Endothelial cell of umbilical vein (primary cell): ENCODE measurements at regions not wholly inside any gene's neighbourhood (a gene's known extent, or its start where the extent isn't known, plus 50 kb on each side); places are given as distances from the start of the nearest gene placed in this dataset.

Experiments
- BruUV-seq: library from RNA; stranded (reverse); fragments of 400-500 nt; replicated peaks from 2 replicates; lab custom pipeline; 2021; lab: Mats Ljungman, UMichigan
- CTCF ChIA-PET: fragments of 300-600, 350-600 bp; sonication (Branson Sonifier 250); formaldehyde crosslinking; loops from one replicate; lab custom pipeline; 2021; ENCODE audit warnings: antibody characterized with exemption, inconsistent platforms; lab: Charles Lee
- POLR2A ChIA-PET: fragments of 300-600, 350-600 bp; sonication (Branson Sonifier 250); formaldehyde crosslinking; loops from one replicate; lab custom pipeline; 2021; ENCODE audit warnings: antibody characterized with exemption, inconsistent platforms; lab: Charles Lee
- DNase-seq: peaks from one replicate; pipeline ENCODE4 v3.0.0-alpha.2; 2011; ENCODE audit warnings: low read depth, low spot score
- FAIRE-seq: peaks from 2 replicates; lab custom pipeline; 2011; peaks lifted over from hg19 to GRCh38; lab: Jason Lieb, UNC
- H2AFZ ChIP-seq: 2 replicates; pipeline ENCODE4 v1.6.0; 2012; ENCODE audit warnings: low read depth, low read length, control low read depth, inconsistent platforms
- H3K27ac ChIP-seq: 2 replicates; pipeline ENCODE4 v1.5.1; 2011; ENCODE audit warnings: low read depth, mild to moderate bottlenecking, control low read depth, low read length, moderate library complexity; ENCODE audit not compliant: insufficient read depth
- H3K27me3 ChIP-seq, 2 experiments: 2 replicates each; pipeline versions ENCODE4 v1.6.0 to v1.6.1; 2011; ENCODE audit warnings: low read length in 2 of 2, mixed read lengths in 1 of 2; ENCODE audit not compliant: control insufficient read depth in 2 of 2, insufficient read depth in 2 of 2
- H3K36me3 ChIP-seq, 2 experiments: 2 replicates in 1 of 2; 3 replicates in 1 of 2; pipeline ENCODE4 v1.5.1; 2011; ENCODE audit warnings: low read length in 2 of 2, mild to moderate bottlenecking in 1 of 2, moderate library complexity in 1 of 2; ENCODE audit not compliant: control insufficient read depth in 2 of 2, insufficient read depth in 2 of 2; ENCODE audit errors: extremely low read depth in 1 of 2
- H3K4me1 ChIP-seq: 3 replicates; pipeline ENCODE4 v1.5.1; 2011; ENCODE audit warnings: mild to moderate bottlenecking, low read length; ENCODE audit not compliant: control insufficient read depth, insufficient read depth; ENCODE audit errors: extremely low read depth
- H3K4me2 ChIP-seq: 2 replicates; pipeline ENCODE4 v1.6.1; 2011; ENCODE audit warnings: low read length, control low read depth, mixed read lengths; ENCODE audit not compliant: insufficient read depth
- H3K4me3 ChIP-seq, 3 experiments: fragments of 200-600 bp in 1 of 3; sonication (generic), shearing (Covaris generic) in 1 of 3; replicated peaks in 1 of 3; 2 replicates each; pipeline ENCODE4 v1.5.1; 2011 to 2016; ENCODE audit warnings: control low read depth in 3 of 3, low read length in 3 of 3, mild to moderate bottlenecking in 2 of 3, inconsistent platforms in 1 of 3, low read depth in 1 of 3, moderate library complexity in 1 of 3; ENCODE audit not compliant: insufficient read depth in 1 of 3
- H3K79me2 ChIP-seq: 2 replicates; pipeline ENCODE4 v1.6.0; 2012; ENCODE audit warnings: low read length, inconsistent platforms; ENCODE audit not compliant: control insufficient read depth, insufficient read depth
- H3K9ac ChIP-seq: replicated peaks from 2 replicates; pipeline ENCODE3; 2011; ENCODE audit warnings: low read length, control low read depth; ENCODE audit not compliant: insufficient read depth; ENCODE audit errors: extremely low read depth
- H3K9me1 ChIP-seq: replicated peaks from 3 replicates; pipeline ENCODE4 v1.6.0; 2011; ENCODE audit warnings: mild to moderate bottlenecking, low read length; ENCODE audit not compliant: control insufficient read depth, insufficient read depth; ENCODE audit errors: extremely low read depth
- H3K9me3 ChIP-seq: replicated peaks from 2 replicates; pipeline ENCODE4 v1.5.1; 2012; ENCODE audit warnings: low read length, inconsistent platforms; ENCODE audit not compliant: control insufficient read depth, insufficient read depth
- H4K20me1 ChIP-seq: replicated peaks from 2 replicates; pipeline ENCODE3; 2011; ENCODE audit warnings: mild to moderate bottlenecking, low read length; ENCODE audit not compliant: control insufficient read depth, insufficient read depth; ENCODE audit errors: extremely low read depth
- EZH2 ChIP-seq: IDR thresholded peaks from 2 replicates; pipeline ENCODE4 v1.6.1; 2012; ENCODE audit warnings: borderline replicate concordance, low read depth, mild to moderate bottlenecking, moderate library complexity, low read length, inconsistent platforms; ENCODE audit not compliant: severe bottlenecking
- FOS ChIP-seq: IDR thresholded peaks from 2 replicates; pipeline ENCODE4 v1.6.1; 2011; ENCODE audit warnings: mild to moderate bottlenecking, low read length, moderate library complexity, borderline replicate concordance; ENCODE audit not compliant: insufficient read depth
- GATA2 ChIP-seq: IDR thresholded peaks from 2 replicates; pipeline ENCODE4 v1.7.0; 2011; ENCODE audit warnings: low read depth, mild to moderate bottlenecking, moderate library complexity, mixed read lengths, low read length; ENCODE audit not compliant: insufficient read length, insufficient read depth
- JUN ChIP-seq: IDR thresholded peaks from 2 replicates; pipeline ENCODE4 v1.6.1; 2011; ENCODE audit warnings: borderline replicate concordance, low read depth; ENCODE audit not compliant: insufficient read length, insufficient read depth
- MYC ChIP-seq: IDR thresholded peaks from one replicate; pipeline ENCODE4 v1.6.1; 2011; ENCODE audit warnings: mild to moderate bottlenecking, low read depth, low read length
- POLR2A ChIP-seq: IDR thresholded peaks from 2 replicates; pipeline ENCODE4 v1.6.1; 2012; ENCODE audit warnings: low read depth, mild to moderate bottlenecking, control low read depth, low read length
- POLR2AphosphoS5 ChIP-seq: IDR thresholded peaks from 2 replicates; pipeline ENCODE4 v1.6.1; 2012; ENCODE audit warnings: low read depth, mild to moderate bottlenecking, control low read depth, low read length, moderate library complexity; ENCODE audit not compliant: insufficient read depth
- dilution Hi-C: fragments of 300-500 bp; cut with MboI; formaldehyde crosslinking; loops from one replicate; pipeline ENCODE4 v1.15.0; 2019; ENCODE audit warnings: low sequenced_read_pairs; ENCODE audit not compliant: extremely low pct_ligation_motif_present
- intact Hi-C: fragments of 100-400 bp; cut with micrococcal nuclease; formaldehyde crosslinking; loops from one replicate; pipeline ENCODE4 v1.10.0; 2022
- TF ChIP-seq, protein P1 (sequence below), 2 donors: IDR thresholded peaks; 1 replicate in 1 of 2; 2 replicates in 1 of 2; pipeline ENCODE4 v1.5.1; 2011; ENCODE audit warnings: low read length in 2 of 2, mild to moderate bottlenecking in 2 of 2, moderate library complexity in 2 of 2, control low read depth in 1 of 2, inconsistent platforms in 1 of 2, low read depth in 1 of 2; ENCODE audit not compliant: insufficient read depth in 1 of 2; ENCODE audit errors: extremely low read depth in 1 of 2
- TF ChIP-seq, protein P2 (sequence below): IDR thresholded peaks from 2 replicates; pipeline ENCODE4 v1.6.1; 2011; ENCODE audit not compliant: insufficient read depth, insufficient read length

DNA sequence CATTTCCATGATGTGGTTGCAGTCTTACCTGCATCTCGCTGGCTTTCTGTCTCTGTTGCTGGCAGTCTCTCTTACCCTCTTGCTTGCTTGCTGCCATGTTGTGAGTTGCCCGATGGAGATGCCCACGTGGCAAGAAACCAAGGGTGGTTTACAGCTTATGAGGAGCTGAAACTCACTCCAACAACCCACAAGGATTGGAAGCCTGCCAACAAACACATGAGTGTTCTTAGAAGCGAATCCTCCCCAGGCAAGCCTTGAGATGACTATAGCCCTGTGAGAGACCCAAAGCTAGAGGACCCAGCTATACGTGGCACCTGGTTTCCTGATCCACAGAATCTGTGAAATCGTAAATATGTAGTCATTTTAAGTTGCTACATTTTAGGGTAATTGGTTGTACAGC lies 490.9 kb upstream of the ADAMTS9 start:
- no peaks in the 10 kb centered on the region for H3K36me3 ChIP-seq
- BruUV-seq: no TSS peak
- DNase-seq (no peak), FAIRE-seq (no peak)
- H4K20me1 ChIP-seq: no peaks in the 10 kb centered on the region
- dilution Hi-C loops (no loop called here), intact Hi-C loops (no loop called here)
- H3K27ac ChIP-seq: no peak overlapping the region
- ChIA-PET CTCF (interaction anchor here (0.9 to 1.5 kb wide), 4 partner anchors 9 to 51 kb away, joined by 3 to 10 read pairs (median 5); no protein-coding TSS in a partner anchor), POLR2A (no interaction called here)
- H3K79me2 ChIP-seq: no peaks in the 10 kb centered on the region
- TF ChIP-seq FOS: no peak
- no peak for TF ChIP-seq POLR2AphosphoS5
- no peak for TF ChIP-seq GATA2
- no peak for TF ChIP-seq JUN
- TF ChIP-seq EZH2: no peak
- TF ChIP-seq, protein P1, sequence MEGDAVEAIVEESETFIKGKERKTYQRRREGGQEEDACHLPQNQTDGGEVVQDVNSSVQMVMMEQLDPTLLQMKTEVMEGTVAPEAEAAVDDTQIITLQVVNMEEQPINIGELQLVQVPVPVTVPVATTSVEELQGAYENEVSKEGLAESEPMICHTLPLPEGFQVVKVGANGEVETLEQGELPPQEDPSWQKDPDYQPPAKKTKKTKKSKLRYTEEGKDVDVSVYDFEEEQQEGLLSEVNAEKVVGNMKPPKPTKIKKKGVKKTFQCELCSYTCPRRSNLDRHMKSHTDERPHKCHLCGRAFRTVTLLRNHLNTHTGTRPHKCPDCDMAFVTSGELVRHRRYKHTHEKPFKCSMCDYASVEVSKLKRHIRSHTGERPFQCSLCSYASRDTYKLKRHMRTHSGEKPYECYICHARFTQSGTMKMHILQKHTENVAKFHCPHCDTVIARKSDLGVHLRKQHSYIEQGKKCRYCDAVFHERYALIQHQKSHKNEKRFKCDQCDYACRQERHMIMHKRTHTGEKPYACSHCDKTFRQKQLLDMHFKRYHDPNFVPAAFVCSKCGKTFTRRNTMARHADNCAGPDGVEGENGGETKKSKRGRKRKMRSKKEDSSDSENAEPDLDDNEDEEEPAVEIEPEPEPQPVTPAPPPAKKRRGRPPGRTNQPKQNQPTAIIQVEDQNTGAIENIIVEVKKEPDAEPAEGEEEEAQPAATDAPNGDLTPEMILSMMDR (IDR thresholded peaks at IDR 0.05; ENCODE audit: extremely low read depth in 1 of 2, insufficient read depth in 1 of 2, low read depth in 1 of 2, low read length in 2 of 2): no peak
- TF ChIP-seq POLR2A: no peak
- TF ChIP-seq MYC: no peak
- TF ChIP-seq, protein P2, sequence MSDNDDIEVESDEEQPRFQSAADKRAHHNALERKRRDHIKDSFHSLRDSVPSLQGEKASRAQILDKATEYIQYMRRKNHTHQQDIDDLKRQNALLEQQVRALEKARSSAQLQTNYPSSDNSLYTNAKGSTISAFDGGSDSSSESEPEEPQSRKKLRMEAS: no peak
- no peaks in the 10 kb centered on the region for H3K27me3 ChIP-seq
- no peak overlapping the region for H3K4me3 ChIP-seq
- no peak overlapping the region for H3K4me2 ChIP-seq
- no peaks in the 10 kb centered on the region for H3K9me3 ChIP-seq
- no peak overlapping the region for H3K9ac ChIP-seq
- no peak overlapping the region for H2AFZ ChIP-seq
- H3K4me1 ChIP-seq: no peaks in the 10 kb centered on the region
- H3K9me1 ChIP-seq: no peaks in the 10 kb centered on the region
